ENCODE measurements at regions not wholly inside any gene's neighbourhood (a gene's known extent, or its start where the extent isn't known, plus 50 kb on each side); places are given as distances from the start of the nearest gene placed in this dataset.

- TF ChIP-seq CTCF (IDR thresholded peaks at IDR 0.05; ENCODE audit: borderline replicate concordance, extremely low read depth, low read length, poor library complexity, severe bottlenecking), result no peak
- no peak for TF ChIP-seq EZH2 (IDR thresholded peaks at IDR 0.05; ENCODE audit: borderline replicate concordance, low read depth, low read length, severe bottlenecking)
Observed at GRCh38 chr1:5701642-5702041, 290.6 kb downstream of the NPHP4 start.
